Hematopoietic multipotent progenitor cell treated with erythropoietin and hydrocortisone succinate and interleukin-3 and kit ligand, for 6 days (in vitro differentiated cells): ENCODE measurements at regions not wholly inside any gene's neighbourhood (a gene's known extent, or its start where the extent isn't known, plus 50 kb on each side); places are given as distances from the start of the nearest gene placed in this dataset.
"Not testable (repeated sequence)": the region's sequence is repeated elsewhere in the genome, so short reads cannot be mapped to it uniquely, and the experiment has no call there.

Source experiments
- DNase-seq: peaks from one replicate; pipeline ENCODE4 v3.0.0-alpha.2; 2015

- not testable (repeated sequence) for DNase-seq
These were observed 108.4 kb upstream of the SHISA3 start for GRCh38 chr4:42288876-42289275.

DNA sequence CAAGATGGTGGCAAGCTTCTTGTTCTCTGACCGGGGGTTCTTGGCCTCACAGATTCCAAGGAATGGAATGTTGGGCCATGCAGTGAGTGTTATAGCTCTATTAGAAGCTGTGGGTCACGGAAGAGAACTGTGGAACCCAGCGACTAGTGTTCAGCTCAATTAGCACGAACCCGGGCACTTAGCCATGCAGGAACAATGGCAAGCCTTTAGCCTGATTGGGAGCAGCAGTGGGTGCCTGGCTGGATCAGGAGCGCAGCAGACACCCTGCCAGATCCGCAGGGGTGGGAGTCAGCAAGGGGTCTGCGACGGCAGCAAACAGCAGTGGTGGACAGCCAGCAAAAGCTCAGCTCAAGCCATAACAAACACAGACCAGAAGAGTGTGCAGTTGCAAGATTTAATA lies 105.1 kb upstream of the SHISA3 start:
- not testable (repeated sequence) for DNase-seq

- DNase-seq: no peak
These were observed 103.1 kb upstream of the SHISA3 start for GRCh38 chr4:42293967-42294813.

DNA sequence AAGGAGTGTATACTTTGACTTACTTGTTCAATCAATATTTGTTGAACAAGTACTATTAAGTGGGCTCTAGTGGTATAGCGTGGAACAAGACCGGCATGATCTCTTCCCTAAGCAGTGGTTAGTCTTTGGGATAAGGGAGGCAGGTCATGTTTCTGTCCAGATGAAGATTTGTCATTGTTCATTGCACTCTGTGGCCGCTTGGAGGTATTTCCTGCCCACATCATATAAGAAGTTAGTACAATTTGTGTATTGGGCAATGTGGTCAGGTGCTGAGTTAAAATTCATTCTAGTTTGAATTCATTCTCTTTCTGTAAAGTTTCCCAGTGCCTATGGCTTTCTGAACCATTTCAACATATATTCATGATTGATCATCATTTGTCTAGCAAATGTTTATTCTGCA lies 101.1 kb upstream of the SHISA3 start:
- no peak for DNase-seq

- DNase-seq: peak; percentile 32
These were observed 94.9 kb upstream of the SHISA3 start for GRCh38 chr4:42302348-42302747.

DNA sequence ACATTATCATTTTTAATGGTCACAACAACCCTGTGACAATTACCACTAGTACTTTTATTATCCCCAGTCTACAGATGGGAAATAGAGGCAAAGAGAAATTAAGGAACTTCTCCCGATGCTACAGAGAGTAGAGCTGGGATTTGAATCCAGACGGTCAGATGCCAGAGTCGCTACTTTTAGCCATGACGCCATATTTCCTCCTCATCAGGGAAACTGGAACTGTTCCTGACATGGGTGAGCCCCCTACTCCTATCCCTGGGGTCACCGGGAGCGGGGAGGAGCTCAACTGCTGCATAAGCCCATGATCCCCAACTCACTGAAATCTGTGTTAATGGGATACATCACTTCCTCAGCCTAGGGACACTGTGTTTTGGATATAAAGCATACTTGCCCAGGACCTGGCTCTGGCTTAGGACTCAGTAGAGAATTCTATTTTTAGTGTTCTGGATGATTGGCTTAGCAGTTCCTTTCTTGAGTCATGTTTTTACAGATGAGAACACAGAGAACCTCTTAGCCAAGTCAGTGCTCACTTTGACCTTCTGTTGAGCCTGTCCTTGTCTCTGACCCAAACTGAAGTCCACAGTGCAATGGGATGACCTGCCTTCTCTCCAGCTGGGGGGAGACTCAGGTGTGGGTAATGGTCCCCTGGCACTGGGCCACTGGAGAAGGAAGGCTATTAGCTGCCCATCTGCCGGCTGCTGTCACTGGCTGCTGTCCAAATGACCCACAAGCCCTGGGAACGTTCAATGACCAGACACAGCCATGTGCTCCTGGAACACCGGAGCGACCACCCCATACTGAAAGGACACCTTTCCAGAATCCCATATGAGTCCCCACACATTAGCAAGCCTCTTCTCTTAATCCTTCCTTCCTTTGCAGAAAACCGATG lies 90.8 kb upstream of the SHISA3 start:
- no peak for DNase-seq

- DNase-seq: no peak
These were observed 89.0 kb upstream of the SHISA3 start for GRCh38 chr4:42308247-42308646.

- DNase-seq: no peak
These were observed 87.7 kb upstream of the SHISA3 start for GRCh38 chr4:42309361-42310260.

DNA sequence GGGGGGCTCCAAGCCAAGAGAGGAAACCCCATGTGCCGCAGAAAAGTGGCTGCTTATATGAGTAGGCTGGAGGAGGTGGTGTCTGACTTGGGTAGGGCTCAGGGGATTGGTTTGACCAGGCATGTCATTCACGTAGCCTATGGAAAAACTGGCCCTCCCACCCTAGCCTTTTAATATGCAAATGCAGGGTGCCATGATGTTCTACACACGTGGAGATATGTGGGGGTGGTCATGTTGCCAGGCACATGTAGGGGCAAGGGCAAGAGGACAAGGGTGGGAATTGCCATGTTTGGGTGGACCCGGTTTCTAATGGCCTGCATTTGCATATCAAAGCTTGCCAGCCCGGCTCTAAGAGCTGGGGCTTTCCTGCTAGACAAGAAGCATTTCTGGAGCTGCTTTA lies 86.9 kb upstream of the SHISA3 start:
- no peak for DNase-seq

DNA sequence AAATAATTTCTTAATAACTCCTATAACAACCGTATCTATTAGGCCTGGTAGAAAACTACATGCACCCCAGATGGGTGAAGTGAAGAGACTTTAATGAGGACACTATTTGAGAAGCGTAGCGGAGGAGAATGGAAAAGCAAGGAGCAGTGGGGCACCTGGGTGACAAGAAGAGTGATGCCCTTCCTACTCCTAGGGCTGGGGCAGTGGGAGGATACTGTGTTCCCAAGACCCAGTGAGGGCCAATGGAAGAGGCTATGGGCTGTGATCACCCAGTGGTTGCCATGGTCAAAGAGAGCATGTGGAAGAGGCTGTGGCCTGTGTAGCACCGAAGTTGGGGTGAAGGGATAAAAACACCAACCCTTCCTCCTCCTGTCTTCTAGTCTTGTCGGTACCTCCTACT lies 86.5 kb upstream of the SHISA3 start:
- no peak for DNase-seq

DNA sequence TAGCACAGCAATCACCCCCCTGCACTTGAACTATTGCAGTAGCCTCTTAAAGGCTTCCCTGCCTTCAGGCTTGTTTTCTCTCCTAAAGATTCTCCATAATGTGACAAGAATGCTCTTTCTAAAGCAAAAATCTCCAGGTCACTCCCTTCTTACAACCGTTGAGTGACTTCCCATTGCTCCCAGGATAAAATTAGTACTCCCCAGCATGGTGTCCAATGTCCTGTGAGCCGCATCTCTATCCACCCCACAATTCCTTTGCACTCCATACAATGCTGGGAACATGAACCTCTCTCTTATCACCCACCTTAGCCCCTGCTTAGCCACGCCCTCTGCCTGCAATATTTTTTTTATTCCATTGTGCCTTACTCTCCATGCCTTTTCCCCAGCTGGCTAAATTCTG lies 85.7 kb upstream of the SHISA3 start:
- DNase-seq: no peak

- not testable (repeated sequence) for DNase-seq
These were observed 83.9 kb upstream of the SHISA3 start for GRCh38 chr4:42313420-42313819.

DNA sequence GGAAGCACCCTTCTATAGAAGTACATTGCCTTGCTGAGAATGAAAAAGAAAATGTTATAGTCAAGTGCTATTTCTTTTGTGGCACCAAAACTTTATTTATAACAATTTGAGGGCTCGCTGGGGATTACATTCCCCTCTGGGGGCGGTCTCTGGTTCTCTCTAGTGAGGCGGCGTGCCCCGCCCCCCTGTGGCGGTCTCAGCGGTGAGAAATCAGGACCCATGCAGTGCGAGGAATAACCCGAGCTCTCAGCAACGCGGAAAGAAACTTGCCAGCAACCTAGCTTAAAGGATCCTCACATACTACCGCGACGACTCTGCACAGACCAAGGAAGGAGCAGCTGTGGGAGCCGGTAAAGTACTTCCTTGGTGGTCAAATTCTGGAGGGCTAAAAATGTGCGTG lies 83.4 kb upstream of the SHISA3 start:
- no peak for DNase-seq

DNA sequence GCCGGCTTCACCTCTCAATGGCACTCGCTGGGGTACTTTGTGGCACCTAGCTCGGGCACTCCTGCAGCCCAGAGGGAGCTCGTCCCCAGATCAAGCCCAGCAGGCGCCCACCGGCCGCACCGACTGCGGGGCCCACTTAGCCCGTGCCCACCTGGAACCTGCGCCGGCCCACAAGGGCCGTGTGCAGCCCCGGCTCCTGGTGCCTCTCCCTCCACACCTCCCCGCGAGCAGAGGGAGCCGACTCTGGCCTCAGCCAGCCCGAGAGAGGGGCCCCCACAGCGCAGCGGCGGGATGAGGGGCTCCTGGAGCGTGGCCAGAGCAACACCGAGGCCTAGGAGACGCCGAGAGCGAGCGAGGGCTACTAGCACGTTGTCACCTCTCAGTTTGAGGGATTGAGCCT lies 82.1 kb upstream of the SHISA3 start:
- DNase-seq: no peak

GRCh38 chr4:42320822-42321388 lies 76.4 kb upstream of the SHISA3 start:
- DNase-seq: no peak

- DNase-seq: no peak
These were observed 71.2 kb upstream of the SHISA3 start for GRCh38 chr4:42326040-42326439.

DNA sequence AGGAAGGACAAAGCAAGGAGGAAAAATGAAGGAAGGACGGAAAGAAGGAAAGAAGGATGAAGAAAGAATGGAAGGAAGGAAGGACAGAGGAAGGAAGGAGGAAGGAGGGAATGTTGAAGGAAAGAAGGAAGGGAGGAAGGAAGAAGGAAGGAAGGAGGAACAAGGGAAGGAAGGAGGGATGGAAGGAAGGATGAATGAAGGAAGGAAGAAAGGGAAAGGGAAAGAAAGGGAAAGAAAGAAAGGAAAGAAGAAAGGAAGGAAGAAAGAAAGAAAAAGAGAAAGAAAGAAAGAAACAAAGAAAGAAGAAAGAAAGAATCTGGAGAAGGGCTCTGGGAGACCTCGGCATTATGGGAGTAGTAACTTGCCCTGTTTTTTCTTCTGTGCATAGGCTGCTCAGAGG lies 70.8 kb upstream of the SHISA3 start:
- DNase-seq: no peak

- no peak for DNase-seq
These were observed 70.0 kb upstream of the SHISA3 start for GRCh38 chr4:42327323-42327722.

- no peak for DNase-seq
These were observed 68.3 kb upstream of the SHISA3 start for GRCh38 chr4:42328978-42329377.

DNA sequence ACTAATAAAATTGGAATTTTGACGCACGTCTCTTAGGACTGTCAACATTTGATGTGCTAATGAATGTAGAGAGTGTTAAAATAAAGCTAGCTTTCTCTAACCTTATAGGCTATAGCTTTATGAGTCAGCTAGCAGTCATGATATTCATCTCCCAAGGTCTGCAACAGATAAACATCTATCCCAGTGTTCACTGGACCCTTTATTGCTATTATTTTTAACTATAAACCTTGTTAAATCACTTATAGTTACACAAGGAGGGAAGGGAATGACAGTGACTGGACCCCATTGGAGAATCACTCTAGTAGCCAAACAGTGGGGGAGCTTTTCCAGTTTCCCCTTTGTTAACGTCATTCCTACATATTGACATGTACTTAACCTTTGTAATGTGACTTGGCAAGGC lies 67.9 kb upstream of the SHISA3 start:
- DNase-seq: no peak

- no peak for DNase-seq
These were observed 67.2 kb upstream of the SHISA3 start for GRCh38 chr4:42330002-42330592.

- no peak for DNase-seq
These were observed 66.2 kb upstream of the SHISA3 start for GRCh38 chr4:42331040-42331439.
